Brain pericyte (primary cell): ENCODE measurements at regions not wholly inside any gene's neighbourhood (a gene's known extent, or its start where the extent isn't known, plus 50 kb on each side); places are given as distances from the start of the nearest gene placed in this dataset.

ENCODE experiments used
- DNase-seq: peaks from one replicate; pipeline ENCODE4 v3.0.0-alpha.2; 2012; ENCODE audit warnings: low read depth, low spot score

- DNase-seq: no peak
Measured at GRCh38 chr10:76666891-76667290, 970.7 kb downstream of the KCNMA1 start.

- no peak for DNase-seq
Measured at GRCh38 chr10:76665029-76665428, 972.6 kb downstream of the KCNMA1 start.

- no peak for DNase-seq
Measured at GRCh38 chr10:76657337-76658012, 980.1 kb downstream of the KCNMA1 start.

- no peak for DNase-seq
Measured at GRCh38 chr10:76651154-76651553, 986.5 kb downstream of the KCNMA1 start.

DNA sequence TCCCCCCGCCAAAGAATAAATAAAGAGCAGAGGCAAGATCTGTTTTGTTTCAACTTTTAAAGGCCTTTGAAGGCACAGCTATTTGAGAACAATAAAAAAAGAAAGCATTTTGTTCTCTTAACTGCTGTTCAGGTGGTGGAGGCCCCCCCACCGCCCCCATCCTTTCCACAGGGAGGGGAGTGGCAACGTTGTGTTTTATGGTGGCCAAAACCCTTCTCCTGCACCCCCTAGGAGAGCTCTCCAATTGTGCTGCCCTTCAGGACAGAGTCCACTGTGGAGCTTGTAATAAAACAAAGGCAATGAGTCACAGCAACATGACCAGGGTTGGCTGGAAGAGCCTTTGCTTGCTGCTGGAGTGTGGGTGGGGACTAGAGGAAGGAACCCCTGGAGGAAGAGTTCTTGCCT, 987.9 kb downstream of the KCNMA1 start:
- peak; percentile 39 for DNase-seq

GRCh38 chr10:76649254-76649653, 988.4 kb downstream of the KCNMA1 start:
- DNase-seq: no peak

DNA sequence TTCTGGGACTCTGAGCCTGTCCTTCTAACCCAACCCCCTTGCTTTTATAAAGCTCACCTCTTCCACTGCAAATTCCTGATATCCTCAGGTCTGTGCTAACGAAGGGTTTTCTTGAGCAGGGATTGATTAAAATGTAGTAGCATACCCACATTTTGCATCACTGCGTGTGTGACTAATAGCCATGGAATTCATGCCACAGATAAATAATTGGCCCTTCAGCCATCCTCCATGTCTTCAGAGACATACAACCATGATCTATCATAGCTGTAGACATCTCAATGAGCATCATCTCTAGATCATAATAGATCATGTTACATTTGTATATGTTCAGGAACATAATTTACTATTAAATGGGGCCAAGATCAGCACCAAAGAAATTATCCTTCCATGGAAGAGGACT, 990.3 kb downstream of the KCNMA1 start:
- no peak for DNase-seq

GRCh38 chr10:76645341-76645740, 992.3 kb downstream of the KCNMA1 start:
- no peak for DNase-seq

DNA sequence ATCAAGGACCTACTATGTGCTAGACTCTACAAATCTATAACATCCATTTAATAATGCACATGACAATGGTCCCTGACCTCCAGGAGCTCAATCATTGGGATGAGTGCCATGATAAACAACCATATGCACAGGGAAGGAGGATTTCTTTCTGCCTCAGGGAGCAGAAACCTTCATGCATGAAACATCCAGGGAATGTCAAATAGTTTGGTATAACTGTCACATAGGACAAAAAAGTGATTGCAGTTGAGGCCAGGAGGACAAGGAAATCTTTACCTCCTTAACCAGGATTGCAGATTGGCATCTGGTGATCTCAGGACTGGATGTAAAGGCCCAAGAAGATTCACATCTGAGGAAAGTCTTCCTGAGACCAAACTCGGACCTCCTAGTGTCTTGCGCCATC, 993.1 kb downstream of the KCNMA1 start:
- DNase-seq: no peak

DNA sequence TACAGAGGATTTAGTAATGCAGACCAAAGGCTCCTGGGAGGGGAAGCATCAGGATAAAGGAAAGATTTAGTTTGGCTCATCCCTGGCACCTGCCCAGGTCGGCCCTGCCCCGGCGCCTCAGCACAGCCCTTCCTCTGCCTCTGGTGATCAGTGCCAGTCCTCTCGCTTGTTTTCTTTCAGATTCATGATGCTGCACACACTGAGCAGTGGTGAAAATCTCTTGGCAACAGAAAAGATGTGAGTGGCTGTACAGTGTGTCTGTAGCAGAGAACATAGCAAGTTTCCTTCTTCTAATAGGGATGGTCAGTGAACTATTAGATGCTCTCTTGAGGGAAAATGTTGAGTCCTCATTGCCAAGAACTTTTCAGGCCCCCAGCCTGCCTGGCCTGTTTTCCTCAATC, 994.1 kb downstream of the KCNMA1 start:
- no peak for DNase-seq

DNA sequence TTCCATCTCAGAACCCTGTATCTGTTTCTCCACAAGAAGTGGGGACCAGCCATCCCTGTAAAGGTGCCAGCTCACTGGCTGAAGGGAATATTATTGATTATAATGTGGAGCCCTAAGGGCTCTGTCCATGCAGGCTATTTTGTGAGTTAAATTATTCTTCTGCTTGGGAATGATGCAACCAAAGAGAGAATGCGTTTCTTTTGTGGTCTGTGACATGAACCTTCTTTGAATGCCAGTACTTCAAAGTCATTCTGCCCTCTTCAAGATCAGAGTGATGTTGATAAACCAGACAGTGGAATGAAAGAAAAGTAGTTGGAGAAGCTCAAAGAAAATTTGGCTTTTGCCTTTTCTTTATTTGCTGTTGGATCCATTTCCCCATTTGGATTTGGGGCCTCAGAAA, 995.2 kb downstream of the KCNMA1 start:
- DNase-seq: no peak

DNA sequence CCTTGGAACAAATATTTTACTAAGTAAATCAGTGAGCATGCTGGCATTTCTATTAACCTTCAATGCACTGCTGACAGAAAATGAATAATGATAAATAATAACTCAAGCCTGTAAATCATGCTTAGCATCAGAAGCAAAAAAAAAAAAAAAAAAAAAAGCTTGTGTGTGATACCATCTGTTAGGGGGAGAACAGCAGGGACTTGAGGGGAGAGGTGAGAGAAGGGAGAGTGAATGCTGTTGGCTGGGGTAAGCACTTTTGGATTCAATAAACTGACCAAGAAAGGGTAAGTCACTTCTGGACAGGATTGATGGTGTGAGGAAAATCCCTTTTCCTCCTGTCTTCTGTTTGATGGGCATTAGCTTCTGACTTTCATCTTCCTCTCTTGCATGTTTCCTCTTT, 996.4 kb downstream of the KCNMA1 start:
- DNase-seq: no peak

- DNase-seq: no peak
Measured at GRCh38 chr10:76640806-76641205, 996.8 kb downstream of the KCNMA1 start.

- no peak for DNase-seq
Measured at GRCh38 chr10:76632767-76633051, 1004.9 kb downstream of the KCNMA1 start.

DNA sequence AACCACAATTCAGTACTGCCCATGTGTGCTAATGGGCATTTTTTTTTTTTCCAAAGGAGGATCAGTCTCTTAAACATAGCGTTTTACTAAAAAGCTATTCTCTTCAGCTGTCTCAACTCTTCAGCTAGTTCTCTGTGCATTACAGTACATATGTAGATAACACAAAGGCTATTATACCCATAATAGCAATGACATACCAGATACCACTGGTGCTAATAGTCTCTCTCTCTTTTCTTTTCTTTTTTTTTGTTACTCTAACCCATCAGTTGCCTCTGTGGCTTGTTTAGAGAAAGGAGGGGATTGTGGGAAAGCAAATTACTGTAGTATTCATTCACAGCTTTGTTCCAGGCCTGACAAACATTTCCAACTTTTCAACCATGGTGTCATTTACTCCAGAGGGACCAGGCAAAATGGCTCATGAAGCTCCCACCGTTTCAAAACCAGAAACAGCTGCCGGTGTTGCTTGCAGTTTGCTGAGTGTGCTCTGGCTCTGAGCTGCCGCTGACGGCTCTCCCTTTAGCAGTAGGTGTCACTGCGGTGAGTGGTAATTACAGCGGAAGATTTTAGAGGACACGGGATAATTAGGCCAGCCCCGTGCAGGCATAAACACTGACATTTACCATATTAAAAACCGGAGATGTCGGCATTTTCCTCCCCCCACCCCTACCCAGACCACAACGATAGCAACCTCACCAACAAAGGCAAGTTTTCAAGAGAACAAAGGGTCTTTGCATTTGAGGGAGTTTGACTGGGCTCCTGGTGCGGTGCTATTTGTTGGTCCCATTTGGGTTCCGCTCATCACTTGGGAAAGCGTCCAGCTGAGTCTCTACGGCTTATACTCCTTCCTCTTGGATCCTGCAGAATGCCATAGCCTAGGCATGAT, 1005.5 kb downstream of the KCNMA1 start:
- DNase-seq: no peak

DNA sequence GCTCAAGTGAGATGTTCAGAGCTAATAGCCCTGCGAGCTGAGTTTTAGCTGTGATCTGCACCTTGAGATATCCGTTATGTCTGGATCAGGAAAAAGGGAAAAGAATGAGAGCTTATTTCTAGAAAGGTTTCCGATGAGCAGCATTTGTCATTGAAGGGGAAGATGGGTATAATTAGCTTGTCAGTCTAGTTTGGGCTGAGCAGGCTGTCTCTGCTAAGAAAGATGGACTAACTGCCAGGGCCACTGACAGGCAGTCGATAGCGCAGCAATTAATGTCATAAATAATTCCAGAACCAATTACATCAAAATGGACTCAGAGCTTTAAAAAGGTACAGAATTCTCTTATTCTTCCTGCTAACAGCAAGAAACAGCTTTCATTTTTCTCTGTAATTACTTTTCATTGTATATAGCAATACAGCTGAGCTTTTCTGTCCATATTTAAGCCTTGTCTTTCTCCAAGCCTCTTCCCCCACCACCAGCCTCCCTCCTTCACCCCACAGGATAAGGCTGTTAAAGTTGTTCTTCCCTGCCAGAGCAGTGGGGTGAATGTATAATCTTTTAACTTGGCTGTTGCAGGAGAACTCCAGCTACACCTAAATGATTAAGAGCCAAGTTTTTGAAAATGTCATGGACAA, 1006.5 kb downstream of the KCNMA1 start:
- DNase-seq: no peak

DNA sequence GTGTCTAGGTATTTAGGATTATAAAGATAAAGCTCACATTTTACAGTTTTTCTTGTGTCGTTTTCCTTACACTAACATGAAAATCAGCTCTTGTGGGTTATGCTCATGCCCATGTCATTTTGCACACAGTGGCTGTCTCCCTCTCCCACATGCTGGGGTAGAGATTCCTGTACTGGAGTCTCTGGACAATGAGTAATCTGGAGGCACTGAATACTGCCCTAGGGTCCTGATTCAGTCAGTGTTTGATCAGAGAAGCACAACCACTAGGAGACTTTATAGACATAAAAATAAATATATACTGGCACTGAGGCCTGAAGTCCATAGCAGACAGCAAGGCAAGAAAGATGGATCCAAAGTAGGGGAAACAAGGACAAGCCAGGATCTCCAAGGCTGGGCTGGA, 1008.8 kb downstream of the KCNMA1 start:
- DNase-seq: no peak

GRCh38 chr10:76626386-76626785, 1011.2 kb downstream of the KCNMA1 start:
- DNase-seq: no peak

DNA sequence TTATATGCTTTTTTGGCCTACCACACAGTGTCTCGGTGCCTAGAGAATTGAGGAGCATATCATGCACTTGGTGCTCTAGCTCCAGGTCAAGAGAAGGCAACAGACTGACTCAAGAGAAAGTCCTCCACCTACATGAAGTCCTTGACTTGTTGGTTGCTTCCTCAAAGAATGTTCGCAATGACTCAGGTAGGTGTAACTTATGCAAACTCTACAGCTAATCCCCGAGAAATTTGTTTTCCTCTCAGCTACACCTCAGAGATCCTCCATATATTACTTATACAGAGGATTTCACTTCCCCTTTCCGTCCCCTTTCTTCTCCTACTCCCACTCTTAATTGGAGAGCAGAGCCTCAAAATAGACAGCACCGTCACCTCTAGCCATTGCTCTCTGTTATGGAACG, 1013.1 kb downstream of the KCNMA1 start:
- no peak for DNase-seq

DNA sequence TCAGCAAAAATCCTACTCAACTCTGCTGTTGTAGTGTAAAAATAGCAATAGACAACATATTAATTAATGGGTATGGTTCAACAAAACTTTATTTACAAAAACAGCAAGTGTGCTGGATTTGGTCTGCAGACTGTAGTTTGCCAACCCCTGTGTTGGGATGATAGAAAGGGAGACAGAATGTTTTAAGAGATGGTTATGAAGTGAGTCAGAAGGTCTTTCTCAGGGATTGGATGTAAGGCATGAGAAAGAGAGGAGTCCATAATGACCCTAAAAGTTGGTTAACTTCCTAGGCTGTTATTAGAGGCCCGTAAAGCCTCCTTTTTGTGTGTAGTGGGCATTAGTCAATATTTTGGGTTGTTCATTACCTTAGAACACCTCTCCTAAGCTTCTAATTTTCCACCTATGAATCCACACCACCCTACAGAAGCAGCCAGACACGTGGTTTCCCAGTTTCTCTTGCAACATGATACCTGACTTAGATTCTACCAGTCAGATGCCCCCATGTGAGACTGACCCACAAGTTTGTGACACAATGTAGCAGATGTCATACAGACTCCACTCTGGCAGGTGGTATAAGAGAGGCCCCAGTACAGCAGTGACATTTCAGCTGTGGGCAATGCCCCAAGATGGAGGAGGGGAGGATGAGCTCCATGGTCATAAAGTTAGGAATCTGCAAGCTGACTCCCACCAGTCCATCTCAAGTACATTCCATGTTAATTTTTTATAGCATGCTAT, 1015.6 kb downstream of the KCNMA1 start:
- no peak for DNase-seq

GRCh38 chr10:76618641-76619040, 1019.0 kb downstream of the KCNMA1 start:
- DNase-seq: no peak

GRCh38 chr10:76618171-76618570, 1019.4 kb downstream of the KCNMA1 start:
- no peak for DNase-seq
